Adipose tissue (tissue), 3 donors: ENCODE measurements at regions not wholly inside any gene's neighbourhood (a gene's known extent, or its start where the extent isn't known, plus 50 kb on each side); places are given as distances from the start of the nearest gene placed in this dataset.
"Not testable (repeated sequence)": the region's sequence is repeated elsewhere in the genome, so short reads cannot be mapped to it uniquely, and the experiment has no call there.

ENCODE experiments used
- H3K27ac ChIP-seq: one replicate; pipeline ENCODE4 v1.5.1; 2013; ENCODE audit warnings: low read depth, low read length
- WGBS, 3 donors: extraction: QIAGEN DNeasy Blood & Tissue Kit; methylation state at CpG; one replicate each; pipeline ENCODE4 v1.1.7; 2013; 5-methylcytosine and 5-hydroxymethylcytosine counted together
- donor health status: healthy with polysubstance abuse.
- donor health status: Bipolar disorder and iron deficiency.
- donor health status: healthy.

GRCh38 chr5:82749461-82749820 is 327.8 kb downstream of the TMEM167A start:
- 9 to 22% (median 21%) methylated on average over 5 of the region's 5 CpGs for WGBS, 3 donors
- H3K27ac ChIP-seq: no peak overlapping the region

GRCh38 chr5:82748688-82749460 is 328.3 kb downstream of the TMEM167A start:
- no peak overlapping the region for H3K27ac ChIP-seq
- WGBS, 3 donors: 31 to 54% (median 36%) methylated on average over 8 of the region's 8 CpGs

GRCh38 chr5:82747986-82748385 is 329.2 kb downstream of the TMEM167A start:
- H3K27ac ChIP-seq: no peak overlapping the region
- 82 to 91% (median 86%) methylated on average over 2 of the region's 2 CpGs for WGBS, 3 donors

GRCh38 chr5:82745016-82745415 is 332.2 kb downstream of the TMEM167A start:
- whole genome bisulfite sequencing, 3 donors: 80 to 86% (median 80%) methylated on average over 2 of the region's 2 CpGs
- no peak overlapping the region for H3K27ac ChIP-seq

GRCh38 chr5:82738681-82739269 is 338.4 kb downstream of the TMEM167A start:
- 62 to 70% (median 70%) methylated on average over 6 of the region's 6 CpGs for WGBS, 3 donors
- H3K27ac ChIP-seq: no peak overlapping the region

- WGBS, 3 donors: 37 to 49% (median 41%) methylated on average over 3 of the region's 3 CpGs
- no peak overlapping the region for H3K27ac ChIP-seq
Observed at GRCh38 chr5:82735160-82735789, 341.9 kb downstream of the TMEM167A start.

- no peak overlapping the region for H3K27ac ChIP-seq
- WGBS, 3 donors: 50 to 76% (median 59%) methylated on average over 5 of the region's 5 CpGs
Observed at GRCh38 chr5:82734347-82734746, 342.8 kb downstream of the TMEM167A start.

GRCh38 chr5:82730913-82731312 is 346.3 kb downstream of the TMEM167A start:
- no peak overlapping the region for H3K27ac ChIP-seq
- 30 to 86% (median 82%) methylated on average over 7 of the region's 7 CpGs for WGBS, 3 donors

- no peak overlapping the region for H3K27ac ChIP-seq
- WGBS, 3 donors: 67 to 83% (median 67%) methylated on average over 9 of the region's 9 CpGs
Observed at GRCh38 chr5:82728926-82729702, 348.1 kb downstream of the TMEM167A start.

- H3K27ac ChIP-seq: no peak overlapping the region
- WGBS, 3 donors: 88 to 97% (median 89%) methylated on average over 3 of the region's 3 CpGs
Observed at GRCh38 chr5:82723168-82723567, 354.0 kb downstream of the TMEM167A start.

- no peak overlapping the region for H3K27ac ChIP-seq
- WGBS, 3 donors: 79 to 82% (median 81%) methylated on average over 1 of the region's 1 CpG
Observed at GRCh38 chr5:82721087-82721410, 356.1 kb downstream of the TMEM167A start.

GRCh38 chr5:82720213-82721086 is 356.7 kb downstream of the TMEM167A start:
- H3K27ac ChIP-seq: no peak overlapping the region
- WGBS, 3 donors: 54 to 64% (median 56%) methylated on average over 6 of the region's 6 CpGs

- no peak overlapping the region for H3K27ac ChIP-seq
- WGBS, 3 donors: 33 to 70% (median 53%) methylated on average over 1 of the region's 1 CpG
Observed at GRCh38 chr5:82719368-82719767, 357.8 kb downstream of the TMEM167A start.

GRCh38 chr5:82717738-82718137 is 359.5 kb downstream of the TMEM167A start:
- no peak overlapping the region for H3K27ac ChIP-seq
- 93 to 98% (median 93%) methylated on average over 2 of the region's 2 CpGs for WGBS, 3 donors

- H3K27ac ChIP-seq: not testable (repeated sequence)
- WGBS, 3 donors: 94 to 98% (median 95%) methylated on average over 17 to 21 of the region's 21 CpGs
Observed at GRCh38 chr5:82714732-82715131, 362.5 kb downstream of the TMEM167A start.

GRCh38 chr5:82713811-82714210 is 363.4 kb downstream of the TMEM167A start:
- 84 to 94% (median 90%) methylated on average over 2 of the region's 2 CpGs for WGBS, 3 donors
- H3K27ac ChIP-seq: no peak overlapping the region

- WGBS, 3 donors: 0 to 90% (median 2%) methylated on average over 1 of the region's 1 CpG
- H3K27ac ChIP-seq: no peak overlapping the region
Observed at GRCh38 chr5:82707741-82708140, 369.5 kb downstream of the TMEM167A start.

- 63 to 84% (median 77%) methylated on average over 2 of the region's 2 CpGs for WGBS, 3 donors
- no peak overlapping the region for H3K27ac ChIP-seq
Observed at GRCh38 chr5:82704381-82704780, 372.8 kb downstream of the TMEM167A start.
